ENCODE measurements at regions not wholly inside any gene's neighbourhood (a gene's known extent, or its start where the extent isn't known, plus 50 kb on each side); places are given as distances from the start of the nearest gene placed in this dataset.

- no peak for TF ChIP-seq CTCF (IDR thresholded peaks at IDR 0.05)
These were observed 357.3 kb downstream of the FOXA2 start for GRCh38 chr20:22226849-22227700.

GRCh38 chr20:22223236-22223635, 361.1 kb downstream of the FOXA2 start:
- no peak for TF ChIP-seq CTCF (IDR thresholded peaks at IDR 0.05)

- TF ChIP-seq CTCF (IDR thresholded peaks at IDR 0.05), result no peak
These were observed 366.5 kb downstream of the FOXA2 start for GRCh38 chr20:22217712-22218352.

GRCh38 chr20:22216984-22217383, 367.4 kb downstream of the FOXA2 start:
- no peak for TF ChIP-seq CTCF (IDR thresholded peaks at IDR 0.05)

GRCh38 chr20:22214296-22214695, 370.1 kb downstream of the FOXA2 start:
- no peak for TF ChIP-seq CTCF (IDR thresholded peaks at IDR 0.05)

- no peak for TF ChIP-seq CTCF (IDR thresholded peaks at IDR 0.05)
These were observed 371.1 kb downstream of the FOXA2 start for GRCh38 chr20:22213271-22213670.

- no peak for TF ChIP-seq CTCF (IDR thresholded peaks at IDR 0.05)
These were observed 377.1 kb downstream of the FOXA2 start for GRCh38 chr20:22207280-22207679.
